ENCODE measurements at regions not wholly inside any gene's neighbourhood (a gene's known extent, or its start where the extent isn't known, plus 50 kb on each side); places are given as distances from the start of the nearest gene placed in this dataset.
"Not testable (repeated sequence)": the region's sequence is repeated elsewhere in the genome, so short reads cannot be mapped to it uniquely, and the experiment has no call there.

DNA sequence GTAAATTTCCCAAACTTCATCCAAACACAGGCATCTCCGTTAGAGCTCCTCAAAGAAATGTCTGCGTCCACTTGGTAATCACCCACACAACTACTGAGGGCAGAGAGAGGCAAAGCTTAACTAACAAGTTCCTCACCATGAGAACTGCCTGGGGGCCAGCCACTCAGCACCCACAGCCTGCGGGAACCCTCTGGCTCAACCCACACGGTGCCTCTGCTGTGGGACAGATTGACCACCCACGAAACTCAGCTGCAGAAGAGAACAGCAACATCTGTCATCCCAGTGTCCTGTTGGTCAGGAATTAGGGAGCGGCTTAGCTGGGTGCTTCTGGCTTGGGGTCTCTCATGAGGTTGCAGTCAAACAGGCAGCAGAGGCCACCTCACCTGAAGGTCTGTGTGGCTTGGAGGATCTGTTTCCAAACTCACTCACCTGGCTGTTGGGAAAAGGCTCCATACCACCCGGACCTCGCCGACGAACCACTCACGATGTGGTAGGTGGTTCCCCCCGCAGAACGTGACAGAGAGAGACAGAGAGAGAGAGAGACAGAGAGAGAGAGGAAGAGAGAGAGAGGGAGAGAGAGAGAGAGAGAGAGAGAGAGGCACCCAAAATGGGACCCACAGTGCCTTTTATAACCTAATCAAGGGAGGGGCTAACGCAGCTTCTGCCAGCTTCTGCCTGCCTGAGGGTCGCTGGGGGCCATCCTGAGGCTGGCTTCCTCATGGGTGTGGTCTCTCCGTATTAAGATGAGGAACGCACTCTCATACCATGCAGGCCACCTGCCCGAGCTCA is 103.5 kb downstream of the OLFM1 start:
- Mint-ChIP-seq H3K4me1 (peaks cover 3% of the 10 kb centered on the region), H3K27ac (peak overlapping the region; percentile 46), H3K4me3 (no peak overlapping the region), H3K36me3 (no peaks in the 10 kb centered on the region), H3K9me3 (no peaks in the 10 kb centered on the region), H3K27me3 (ENCODE audit: insufficient read depth, low read depth) (peaks cover 17% of the 10 kb centered on the region)
- H2AFZ ChIP-seq (replicated peaks): no peak overlapping the region
- H3K4me1 ChIP-seq: no peaks in the 10 kb centered on the region
- no peak overlapping the region for H3K4me3 ChIP-seq
- no peak overlapping the region for H3K4me2 ChIP-seq
- no peak overlapping the region for H3K27ac ChIP-seq
- H3K27me3 ChIP-seq: no peaks in the 10 kb centered on the region
- no peaks in the 10 kb centered on the region for H4K20me1 ChIP-seq (ENCODE audit: low read depth)
- H3K79me2 ChIP-seq (ENCODE audit: low read depth): no peaks in the 10 kb centered on the region
- TF ChIP-seq EZH2phosphoT487 (IDR thresholded peaks at IDR 0.05): no peak
- no peak for TF ChIP-seq EZH2 (IDR thresholded peaks at IDR 0.05)
- TF ChIP-seq, protein P1, sequence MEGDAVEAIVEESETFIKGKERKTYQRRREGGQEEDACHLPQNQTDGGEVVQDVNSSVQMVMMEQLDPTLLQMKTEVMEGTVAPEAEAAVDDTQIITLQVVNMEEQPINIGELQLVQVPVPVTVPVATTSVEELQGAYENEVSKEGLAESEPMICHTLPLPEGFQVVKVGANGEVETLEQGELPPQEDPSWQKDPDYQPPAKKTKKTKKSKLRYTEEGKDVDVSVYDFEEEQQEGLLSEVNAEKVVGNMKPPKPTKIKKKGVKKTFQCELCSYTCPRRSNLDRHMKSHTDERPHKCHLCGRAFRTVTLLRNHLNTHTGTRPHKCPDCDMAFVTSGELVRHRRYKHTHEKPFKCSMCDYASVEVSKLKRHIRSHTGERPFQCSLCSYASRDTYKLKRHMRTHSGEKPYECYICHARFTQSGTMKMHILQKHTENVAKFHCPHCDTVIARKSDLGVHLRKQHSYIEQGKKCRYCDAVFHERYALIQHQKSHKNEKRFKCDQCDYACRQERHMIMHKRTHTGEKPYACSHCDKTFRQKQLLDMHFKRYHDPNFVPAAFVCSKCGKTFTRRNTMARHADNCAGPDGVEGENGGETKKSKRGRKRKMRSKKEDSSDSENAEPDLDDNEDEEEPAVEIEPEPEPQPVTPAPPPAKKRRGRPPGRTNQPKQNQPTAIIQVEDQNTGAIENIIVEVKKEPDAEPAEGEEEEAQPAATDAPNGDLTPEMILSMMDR (IDR thresholded peaks at IDR 0.05): no peak
- no peak overlapping the region for H3K9ac ChIP-seq
- DNase-seq (ENCODE audit: low spot score): no peak
- H3F3A ChIP-seq (ENCODE audit: low read depth): no peaks in the 10 kb centered on the region
- H3K9me3 ChIP-seq (ENCODE audit: low read depth): no peaks in the 10 kb centered on the region
- H3K36me3 ChIP-seq: no peaks in the 10 kb centered on the region

DNA sequence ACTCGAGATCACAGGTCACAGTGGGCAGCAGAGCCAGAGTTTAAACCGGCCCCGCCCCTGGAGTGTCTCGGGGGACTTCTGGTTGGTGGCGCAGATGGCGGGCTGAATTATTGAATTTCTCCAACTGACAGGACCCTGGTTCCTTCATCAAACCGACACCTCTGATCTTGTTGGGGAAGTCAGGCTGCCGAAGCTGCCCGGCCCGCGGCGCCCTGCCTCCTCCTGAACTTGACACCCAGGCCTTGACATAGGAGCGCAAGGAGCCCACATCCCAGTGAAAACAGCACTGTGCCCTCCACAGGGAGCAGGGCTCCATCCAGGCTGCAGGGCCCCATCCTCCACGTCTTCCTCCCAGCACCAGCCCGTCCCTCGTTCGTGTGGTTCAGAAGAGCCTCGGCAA is 105.2 kb downstream of the OLFM1 start:
- Histone ChIP-seq H3K27me3 (no peaks in the 10 kb centered on the region), H3K9ac (no peak overlapping the region), H3K4me1 (no peaks in the 10 kb centered on the region), H3F3A (ENCODE audit: low read depth) (no peaks in the 10 kb centered on the region), H3K27ac (no peak overlapping the region), H3K4me3 (no peak overlapping the region), H3K9me3 (ENCODE audit: low read depth) (no peaks in the 10 kb centered on the region), H3K4me2 (no peak overlapping the region), H3K79me2 (ENCODE audit: low read depth) (no peaks in the 10 kb centered on the region), H2AFZ (replicated peaks) (no peak overlapping the region), H4K20me1 (ENCODE audit: low read depth) (no peaks in the 10 kb centered on the region), H3K36me3 (no peaks in the 10 kb centered on the region)
- H3K27ac Mint-ChIP-seq: no peak overlapping the region
- no peaks in the 10 kb centered on the region for H3K9me3 Mint-ChIP-seq
- H3K27me3 Mint-ChIP-seq (ENCODE audit: insufficient read depth, low read depth): peaks cover 18% of the 10 kb centered on the region
- TF ChIP-seq EZH2phosphoT487 (IDR thresholded peaks at IDR 0.05) (no peak), EZH2 (IDR thresholded peaks at IDR 0.05) (no peak)
- TF ChIP-seq, protein P1 (IDR thresholded peaks at IDR 0.05): no peak
- DNase-seq (ENCODE audit: low spot score): no peak
- no peaks in the 10 kb centered on the region for H3K4me1 Mint-ChIP-seq
- H3K36me3 Mint-ChIP-seq: no peaks in the 10 kb centered on the region
- H3K4me3 Mint-ChIP-seq: no peak overlapping the region

DNA sequence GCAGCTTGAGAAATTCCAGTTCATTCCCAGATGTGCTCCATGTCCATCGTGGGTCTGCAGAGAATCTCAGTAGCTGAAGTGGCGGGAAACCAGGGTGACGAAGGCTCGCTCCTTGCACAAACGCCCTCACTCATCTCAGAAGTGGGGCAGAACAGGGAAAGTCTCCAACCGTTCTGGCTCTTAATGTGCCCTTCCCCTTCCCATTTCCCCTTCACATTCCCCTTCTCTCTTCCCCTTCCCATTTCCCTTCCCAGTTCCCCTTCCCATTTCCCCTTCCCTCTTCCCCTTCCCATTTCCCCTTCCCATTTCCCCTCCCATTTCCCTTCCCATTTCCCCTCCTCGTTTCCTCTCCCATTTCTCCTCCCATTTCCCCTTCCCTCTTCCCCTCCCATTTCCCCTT is 108.5 kb downstream of the OLFM1 start:
- not testable (repeated sequence) for H3K4me3 Mint-ChIP-seq; H4K20me1 ChIP-seq (ENCODE audit: low read depth); H3K36me3 ChIP-seq; H3K4me3 ChIP-seq; H3K9me3 Mint-ChIP-seq; H3K79me2 ChIP-seq (ENCODE audit: low read depth); H3K36me3 Mint-ChIP-seq; H3F3A ChIP-seq (ENCODE audit: low read depth); H3K4me1 Mint-ChIP-seq; H2AFZ ChIP-seq (replicated peaks); H3K27ac Mint-ChIP-seq; H3K9me3 ChIP-seq (ENCODE audit: low read depth); H3K27ac ChIP-seq; H3K4me1 ChIP-seq; H3K9ac ChIP-seq; H3K4me2 ChIP-seq; DNase-seq (ENCODE audit: low spot score)
- H3K27me3 ChIP-seq: peaks cover 10% of the 10 kb centered on the region
- peaks cover 19% of the 10 kb centered on the region for H3K27me3 Mint-ChIP-seq (ENCODE audit: insufficient read depth, low read depth)

DNA sequence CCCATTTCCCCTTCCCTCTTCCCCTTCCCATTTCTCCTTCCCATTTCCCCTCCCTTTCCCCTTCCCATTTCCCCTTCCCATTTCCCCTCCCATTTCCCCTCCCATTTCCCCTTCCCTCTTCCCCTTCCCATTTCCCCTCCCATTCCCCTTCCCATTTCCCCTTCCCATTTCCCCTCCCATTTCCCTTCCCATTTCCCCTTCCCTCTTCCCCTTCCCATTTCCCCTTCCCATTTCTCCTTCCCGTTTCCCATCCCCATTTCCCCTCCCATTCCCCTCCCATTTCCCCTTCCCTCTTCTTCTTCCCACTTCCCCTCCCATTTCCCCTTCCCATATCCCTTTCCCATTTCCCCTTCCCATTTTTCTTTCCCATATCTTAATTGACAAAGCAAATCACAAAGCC is 109.0 kb downstream of the OLFM1 start:
- H3K9me3 ChIP-seq (ENCODE audit: low read depth): no peaks in the 10 kb centered on the region
- no peak overlapping the region for H3K27ac ChIP-seq
- H3K27me3 Mint-ChIP-seq (ENCODE audit: insufficient read depth, low read depth): peaks cover 15% of the 10 kb centered on the region
- no peak overlapping the region for H3K4me3 ChIP-seq
- no peak for TF ChIP-seq EZH2 (IDR thresholded peaks at IDR 0.05)
- TF ChIP-seq EZH2phosphoT487 (IDR thresholded peaks at IDR 0.05): no peak
- TF ChIP-seq, protein P1 (IDR thresholded peaks at IDR 0.05): no peak
- no peak overlapping the region for H3K4me3 Mint-ChIP-seq
- H3K4me1 ChIP-seq: peaks cover 7% of the 10 kb centered on the region
- peaks cover 10% of the 10 kb centered on the region for H3K27me3 ChIP-seq
- no peak overlapping the region for H2AFZ ChIP-seq (replicated peaks)
- DNase-seq (ENCODE audit: low spot score): no peak
- no peaks in the 10 kb centered on the region for H4K20me1 ChIP-seq (ENCODE audit: low read depth)
- H3K9ac ChIP-seq: no peak overlapping the region
- H3K9me3 Mint-ChIP-seq: peaks cover 9% of the 10 kb centered on the region
- H3K4me2 ChIP-seq: no peak overlapping the region
- H3K36me3 Mint-ChIP-seq: no peaks in the 10 kb centered on the region
- H3K27ac Mint-ChIP-seq: no peak overlapping the region
- peaks cover 3% of the 10 kb centered on the region for H3K4me1 Mint-ChIP-seq
- H3K36me3 ChIP-seq: no peaks in the 10 kb centered on the region
- no peaks in the 10 kb centered on the region for H3K79me2 ChIP-seq (ENCODE audit: low read depth)
- H3F3A ChIP-seq (ENCODE audit: low read depth): no peaks in the 10 kb centered on the region
